WTC11 (cell line): ENCODE measurements at regions not wholly inside any gene's neighbourhood (a gene's known extent, or its start where the extent isn't known, plus 50 kb on each side); places are given as distances from the start of the nearest gene placed in this dataset.

Experiments used
- ATAC-seq: fragments of 200-7000 bp; cut with Tn5 transposase; 2 replicates; pipeline ENCODE4 v1.10.0; 2021; ENCODE audit warnings: mild to moderate bottlenecking, moderate library complexity
- CTCF ChIA-PET: fragments of 300-600 bp; sonication (Branson Sonifier 250); formaldehyde crosslinking; loops from one replicate; lab custom pipeline; 2021; ENCODE audit warnings: antibody characterized with exemption; lab: Charles Lee
- POLR2A ChIA-PET: fragments of 350-600 bp; sonication (Branson Sonifier 250); formaldehyde crosslinking; loops from one replicate; lab custom pipeline; 2021; ENCODE audit warnings: antibody characterized with exemption; lab: Charles Lee
- DNase-seq: peaks from one replicate; pipeline ENCODE4 v3.0.0; 2021; ENCODE audit warnings: low spot score
- H3K27ac Mint-ChIP-seq: 2 replicates; pipeline ENCODE4 v1.8.0; 2021; ENCODE audit warnings: mixed read lengths
- H3K27me3 Mint-ChIP-seq: 2 replicates; pipeline ENCODE4 v1.8.0; 2021; ENCODE audit warnings: low read depth, mild to moderate bottlenecking, moderate library complexity, mixed read lengths
- H3K36me3 Mint-ChIP-seq: 2 replicates; pipeline ENCODE4 v1.8.0; 2021; ENCODE audit warnings: mixed read lengths
- H3K4me1 Mint-ChIP-seq: 2 replicates; pipeline ENCODE4 v1.8.0; 2022; ENCODE audit warnings: mixed read lengths
- H3K4me3 Mint-ChIP-seq: 2 replicates; pipeline ENCODE4 v1.8.0; 2021; ENCODE audit warnings: mild to moderate bottlenecking, moderate library complexity, mixed read lengths
- H3K9me3 Mint-ChIP-seq: 2 replicates; pipeline ENCODE4 v1.8.0; 2021; ENCODE audit warnings: mixed read lengths
- ATF3 ChIP-seq: sonication (generic); formaldehyde crosslinking; conservative IDR thresholded peaks from 2 replicates; pipeline ENCODE4 v1.8.1; 2022; ENCODE audit warnings: mild to moderate bottlenecking, missing genetic modification reagents
- E2F4 ChIP-seq: sonication (generic); formaldehyde crosslinking; IDR thresholded peaks from 2 replicates; pipeline ENCODE4 v1.8.1; 2022; ENCODE audit warnings: low read depth, mild to moderate bottlenecking, moderate library complexity, missing genetic modification reagents, borderline replicate concordance
- FOXJ3 ChIP-seq: sonication (generic); formaldehyde crosslinking; IDR thresholded peaks from 2 replicates; pipeline ENCODE4 v1.9.0; 2021; ENCODE audit warnings: missing genetic modification reagents, mild to moderate bottlenecking, borderline replicate concordance
- GABPB1 ChIP-seq: sonication (generic); formaldehyde crosslinking; IDR thresholded peaks from 2 replicates; pipeline ENCODE4 v1.8.1; 2023; ENCODE audit warnings: mild to moderate bottlenecking, missing genetic modification reagents
- IRF1 ChIP-seq: sonication (generic); formaldehyde crosslinking; IDR thresholded peaks from 2 replicates; pipeline ENCODE4 v1.8.0; 2023; ENCODE audit warnings: missing genetic modification reagents
- MYBL2 ChIP-seq: sonication (generic); formaldehyde crosslinking; IDR thresholded peaks from 2 replicates; pipeline ENCODE4 v1.8.1; 2023; ENCODE audit warnings: mild to moderate bottlenecking, moderate library complexity, missing genetic modification reagents
- PREB ChIP-seq: sonication (generic); formaldehyde crosslinking; IDR thresholded peaks from 2 replicates; pipeline ENCODE4 v1.8.1; 2022; ENCODE audit warnings: mild to moderate bottlenecking, missing genetic modification reagents, moderate library complexity, borderline replicate concordance
- PRRX2 ChIP-seq: fragments of 250-450 bp; sonication (Bioruptor Pico); IDR thresholded peaks from 2 replicates; pipeline ENCODE4 v1.8.0; 2021; ENCODE audit warnings: mild to moderate bottlenecking
- TEAD4 ChIP-seq: sonication (generic); formaldehyde crosslinking; IDR thresholded peaks from 2 replicates; pipeline ENCODE4 v1.8.0; 2022; ENCODE audit warnings: mild to moderate bottlenecking, missing genetic modification reagents
- ZBTB21 ChIP-seq: sonication (generic); formaldehyde crosslinking; IDR thresholded peaks from 2 replicates; pipeline ENCODE4 v1.8.1; 2023; ENCODE audit warnings: mild to moderate bottlenecking, missing genetic modification reagents, borderline replicate concordance
- TF ChIP-seq, protein P1 (sequence below): fragments of 200-600 bp; IDR thresholded peaks from 2 replicates; pipeline ENCODE4 v1.8.0; 2022; ENCODE audit warnings: antibody characterized with exemption
- TF ChIP-seq, protein P2 (sequence below): sonication (generic); formaldehyde crosslinking; IDR thresholded peaks from 2 replicates; pipeline ENCODE4 v1.8.0; 2023; ENCODE audit warnings: mild to moderate bottlenecking, missing genetic modification reagents
- TF ChIP-seq, protein P3 (sequence below): fragments of 250-450 bp; sonication (Bioruptor Pico); IDR thresholded peaks from 2 replicates; pipeline ENCODE4 v1.9.0; 2021; ENCODE audit warnings: mild to moderate bottlenecking, borderline replicate concordance
- TF ChIP-seq, protein P4 (sequence below): fragments of 250-450 bp; sonication (Bioruptor Pico); IDR thresholded peaks from 2 replicates; pipeline ENCODE4 v1.9.0; 2021; ENCODE audit warnings: mild to moderate bottlenecking

DNA sequence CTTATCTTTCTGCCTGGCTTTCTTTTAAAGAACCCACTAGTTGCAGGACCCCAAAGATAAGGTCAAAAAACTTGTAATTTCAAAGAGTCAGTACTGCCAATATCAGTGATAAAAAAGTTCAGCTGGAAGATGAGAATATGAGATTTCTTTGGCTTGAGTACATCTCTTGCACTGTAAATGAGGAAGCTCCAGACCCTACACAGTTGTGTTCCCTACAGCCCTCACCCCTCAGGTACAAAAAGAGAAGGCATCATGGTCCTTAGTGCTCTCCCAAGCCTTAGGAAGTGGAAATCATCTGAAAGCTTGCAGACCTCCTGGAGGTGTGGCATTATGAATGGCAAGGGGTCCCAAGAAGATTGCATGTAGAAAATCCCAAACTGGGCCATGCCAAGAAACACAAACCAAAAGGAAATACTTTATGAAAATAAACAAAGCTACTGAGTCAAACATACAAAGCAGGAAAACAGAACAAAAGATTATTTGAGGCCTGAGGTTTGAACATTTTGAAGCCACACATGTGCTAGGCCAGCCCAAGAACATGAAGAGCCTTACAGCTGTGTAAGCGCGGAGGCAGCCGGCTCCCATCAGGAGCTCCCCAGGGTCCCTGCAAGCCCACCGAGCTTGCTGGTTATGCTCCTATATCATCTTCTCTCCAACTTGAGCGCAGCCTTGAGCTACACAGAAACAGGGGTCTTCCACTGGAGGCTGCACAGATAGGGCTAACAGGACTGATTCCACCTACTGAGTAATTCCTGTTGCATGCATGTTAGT lies 217.0 kb downstream of the OSR1 start (continued):
- no peak for TF ChIP-seq PREB
- no peak for TF ChIP-seq E2F4
- TF ChIP-seq ZBTB21, result no peak

- Mint-ChIP-seq H3K27ac (no peak overlapping the region), H3K4me3 (no peak overlapping the region), H3K4me1 (peaks cover 27% of the 10 kb centered on the region), H3K9me3 (no peaks in the 10 kb centered on the region), H3K36me3 (no peaks in the 10 kb centered on the region), H3K27me3 (no peaks in the 10 kb centered on the region)
- POLR2A ChIA-PET, result no interaction called here
- ATAC-seq, result peak; percentile 64
- CTCF ChIA-PET, result no interaction called here
- TF ChIP-seq GABPB1 (CRISPR knock-in tag), result peak; percentile 88
- no peak for TF ChIP-seq PRRX2 (CRISPR knock-in tag)
- DNase-seq, result no peak
These were observed 217.8 kb downstream of the OSR1 start for GRCh38 chr2:19140463-19141208.

GRCh38 chr2:19139386-19139785 lies 219.0 kb downstream of the OSR1 start:
- no peak overlapping the region for H3K27ac Mint-ChIP-seq
- H3K4me3 Mint-ChIP-seq, result no peak overlapping the region
- DNase-seq (no peak), ATAC-seq (no peak)
- peaks cover 27% of the 10 kb centered on the region for H3K4me1 Mint-ChIP-seq
- no peaks in the 10 kb centered on the region for H3K9me3 Mint-ChIP-seq
- no peaks in the 10 kb centered on the region for H3K27me3 Mint-ChIP-seq
- no peaks in the 10 kb centered on the region for H3K36me3 Mint-ChIP-seq
- CTCF ChIA-PET, result no interaction called here
- POLR2A ChIA-PET, result no interaction called here
- no peak for TF ChIP-seq TEAD4 (CRISPR knock-in tag)
- TF ChIP-seq MYBL2 (CRISPR knock-in tag), result no peak
- TF ChIP-seq, protein P1, sequence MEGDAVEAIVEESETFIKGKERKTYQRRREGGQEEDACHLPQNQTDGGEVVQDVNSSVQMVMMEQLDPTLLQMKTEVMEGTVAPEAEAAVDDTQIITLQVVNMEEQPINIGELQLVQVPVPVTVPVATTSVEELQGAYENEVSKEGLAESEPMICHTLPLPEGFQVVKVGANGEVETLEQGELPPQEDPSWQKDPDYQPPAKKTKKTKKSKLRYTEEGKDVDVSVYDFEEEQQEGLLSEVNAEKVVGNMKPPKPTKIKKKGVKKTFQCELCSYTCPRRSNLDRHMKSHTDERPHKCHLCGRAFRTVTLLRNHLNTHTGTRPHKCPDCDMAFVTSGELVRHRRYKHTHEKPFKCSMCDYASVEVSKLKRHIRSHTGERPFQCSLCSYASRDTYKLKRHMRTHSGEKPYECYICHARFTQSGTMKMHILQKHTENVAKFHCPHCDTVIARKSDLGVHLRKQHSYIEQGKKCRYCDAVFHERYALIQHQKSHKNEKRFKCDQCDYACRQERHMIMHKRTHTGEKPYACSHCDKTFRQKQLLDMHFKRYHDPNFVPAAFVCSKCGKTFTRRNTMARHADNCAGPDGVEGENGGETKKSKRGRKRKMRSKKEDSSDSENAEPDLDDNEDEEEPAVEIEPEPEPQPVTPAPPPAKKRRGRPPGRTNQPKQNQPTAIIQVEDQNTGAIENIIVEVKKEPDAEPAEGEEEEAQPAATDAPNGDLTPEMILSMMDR, result no peak
- TF ChIP-seq IRF1 (CRISPR knock-in tag), result no peak
- TF ChIP-seq, protein P2, sequence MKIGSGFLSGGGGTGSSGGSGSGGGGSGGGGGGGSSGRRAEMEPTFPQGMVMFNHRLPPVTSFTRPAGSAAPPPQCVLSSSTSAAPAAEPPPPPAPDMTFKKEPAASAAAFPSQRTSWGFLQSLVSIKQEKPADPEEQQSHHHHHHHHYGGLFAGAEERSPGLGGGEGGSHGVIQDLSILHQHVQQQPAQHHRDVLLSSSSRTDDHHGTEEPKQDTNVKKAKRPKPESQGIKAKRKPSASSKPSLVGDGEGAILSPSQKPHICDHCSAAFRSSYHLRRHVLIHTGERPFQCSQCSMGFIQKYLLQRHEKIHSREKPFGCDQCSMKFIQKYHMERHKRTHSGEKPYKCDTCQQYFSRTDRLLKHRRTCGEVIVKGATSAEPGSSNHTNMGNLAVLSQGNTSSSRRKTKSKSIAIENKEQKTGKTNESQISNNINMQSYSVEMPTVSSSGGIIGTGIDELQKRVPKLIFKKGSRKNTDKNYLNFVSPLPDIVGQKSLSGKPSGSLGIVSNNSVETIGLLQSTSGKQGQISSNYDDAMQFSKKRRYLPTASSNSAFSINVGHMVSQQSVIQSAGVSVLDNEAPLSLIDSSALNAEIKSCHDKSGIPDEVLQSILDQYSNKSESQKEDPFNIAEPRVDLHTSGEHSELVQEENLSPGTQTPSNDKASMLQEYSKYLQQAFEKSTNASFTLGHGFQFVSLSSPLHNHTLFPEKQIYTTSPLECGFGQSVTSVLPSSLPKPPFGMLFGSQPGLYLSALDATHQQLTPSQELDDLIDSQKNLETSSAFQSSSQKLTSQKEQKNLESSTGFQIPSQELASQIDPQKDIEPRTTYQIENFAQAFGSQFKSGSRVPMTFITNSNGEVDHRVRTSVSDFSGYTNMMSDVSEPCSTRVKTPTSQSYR, result no peak
- no peak for TF ChIP-seq ATF3 (CRISPR knock-in tag)
- TF ChIP-seq, protein P3, sequence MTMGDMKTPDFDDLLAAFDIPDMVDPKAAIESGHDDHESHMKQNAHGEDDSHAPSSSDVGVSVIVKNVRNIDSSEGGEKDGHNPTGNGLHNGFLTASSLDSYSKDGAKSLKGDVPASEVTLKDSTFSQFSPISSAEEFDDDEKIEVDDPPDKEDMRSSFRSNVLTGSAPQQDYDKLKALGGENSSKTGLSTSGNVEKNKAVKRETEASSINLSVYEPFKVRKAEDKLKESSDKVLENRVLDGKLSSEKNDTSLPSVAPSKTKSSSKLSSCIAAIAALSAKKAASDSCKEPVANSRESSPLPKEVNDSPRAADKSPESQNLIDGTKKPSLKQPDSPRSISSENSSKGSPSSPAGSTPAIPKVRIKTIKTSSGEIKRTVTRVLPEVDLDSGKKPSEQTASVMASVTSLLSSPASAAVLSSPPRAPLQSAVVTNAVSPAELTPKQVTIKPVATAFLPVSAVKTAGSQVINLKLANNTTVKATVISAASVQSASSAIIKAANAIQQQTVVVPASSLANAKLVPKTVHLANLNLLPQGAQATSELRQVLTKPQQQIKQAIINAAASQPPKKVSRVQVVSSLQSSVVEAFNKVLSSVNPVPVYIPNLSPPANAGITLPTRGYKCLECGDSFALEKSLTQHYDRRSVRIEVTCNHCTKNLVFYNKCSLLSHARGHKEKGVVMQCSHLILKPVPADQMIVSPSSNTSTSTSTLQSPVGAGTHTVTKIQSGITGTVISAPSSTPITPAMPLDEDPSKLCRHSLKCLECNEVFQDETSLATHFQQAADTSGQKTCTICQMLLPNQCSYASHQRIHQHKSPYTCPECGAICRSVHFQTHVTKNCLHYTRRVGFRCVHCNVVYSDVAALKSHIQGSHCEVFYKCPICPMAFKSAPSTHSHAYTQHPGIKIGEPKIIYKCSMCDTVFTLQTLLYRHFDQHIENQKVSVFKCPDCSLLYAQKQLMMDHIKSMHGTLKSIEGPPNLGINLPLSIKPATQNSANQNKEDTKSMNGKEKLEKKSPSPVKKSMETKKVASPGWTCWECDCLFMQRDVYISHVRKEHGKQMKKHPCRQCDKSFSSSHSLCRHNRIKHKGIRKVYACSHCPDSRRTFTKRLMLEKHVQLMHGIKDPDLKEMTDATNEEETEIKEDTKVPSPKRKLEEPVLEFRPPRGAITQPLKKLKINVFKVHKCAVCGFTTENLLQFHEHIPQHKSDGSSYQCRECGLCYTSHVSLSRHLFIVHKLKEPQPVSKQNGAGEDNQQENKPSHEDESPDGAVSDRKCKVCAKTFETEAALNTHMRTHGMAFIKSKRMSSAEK (CRISPR knock-in tag), result no peak
- no peak for TF ChIP-seq FOXJ3 (CRISPR knock-in tag)
- TF ChIP-seq, protein P4, sequence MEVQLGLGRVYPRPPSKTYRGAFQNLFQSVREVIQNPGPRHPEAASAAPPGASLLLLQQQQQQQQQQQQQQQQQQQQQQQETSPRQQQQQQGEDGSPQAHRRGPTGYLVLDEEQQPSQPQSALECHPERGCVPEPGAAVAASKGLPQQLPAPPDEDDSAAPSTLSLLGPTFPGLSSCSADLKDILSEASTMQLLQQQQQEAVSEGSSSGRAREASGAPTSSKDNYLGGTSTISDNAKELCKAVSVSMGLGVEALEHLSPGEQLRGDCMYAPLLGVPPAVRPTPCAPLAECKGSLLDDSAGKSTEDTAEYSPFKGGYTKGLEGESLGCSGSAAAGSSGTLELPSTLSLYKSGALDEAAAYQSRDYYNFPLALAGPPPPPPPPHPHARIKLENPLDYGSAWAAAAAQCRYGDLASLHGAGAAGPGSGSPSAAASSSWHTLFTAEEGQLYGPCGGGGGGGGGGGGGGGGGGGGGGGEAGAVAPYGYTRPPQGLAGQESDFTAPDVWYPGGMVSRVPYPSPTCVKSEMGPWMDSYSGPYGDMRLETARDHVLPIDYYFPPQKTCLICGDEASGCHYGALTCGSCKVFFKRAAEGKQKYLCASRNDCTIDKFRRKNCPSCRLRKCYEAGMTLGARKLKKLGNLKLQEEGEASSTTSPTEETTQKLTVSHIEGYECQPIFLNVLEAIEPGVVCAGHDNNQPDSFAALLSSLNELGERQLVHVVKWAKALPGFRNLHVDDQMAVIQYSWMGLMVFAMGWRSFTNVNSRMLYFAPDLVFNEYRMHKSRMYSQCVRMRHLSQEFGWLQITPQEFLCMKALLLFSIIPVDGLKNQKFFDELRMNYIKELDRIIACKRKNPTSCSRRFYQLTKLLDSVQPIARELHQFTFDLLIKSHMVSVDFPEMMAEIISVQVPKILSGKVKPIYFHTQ (CRISPR knock-in tag), result no peak
